A549 (cell line): ENCODE measurements at regions not wholly inside any gene's neighbourhood (a gene's known extent, or its start where the extent isn't known, plus 50 kb on each side); places are given as distances from the start of the nearest gene placed in this dataset.

Experiments used
- ATAC-seq, 2 experiments: fragments of 200-7000 bp in 1 of 2; fragments of >200 bp in 1 of 2; cut with Nextera tagmentation in 1 of 2; cut with Tn5 transposase in 1 of 2; 3 replicates each; pipeline versions ENCODE4 v1.8.0 to v1.9.1; 2018 to 2020; ENCODE audit warnings: mild to moderate bottlenecking in 1 of 2, moderate library complexity in 1 of 2
- CTCF ChIA-PET: fragments of 300-600 bp; sonication (Branson Sonifier 250); formaldehyde crosslinking; extraction: SDS; loops from one replicate; lab custom pipeline; 2021; ENCODE audit warnings: antibody characterized with exemption, inconsistent platforms; lab: Yijun Ruan, JAX
- POLR2A ChIA-PET: fragments of 350-600 bp; formaldehyde crosslinking; extraction: SDS; loops from one replicate; lab custom pipeline; 2021; ENCODE audit warnings: antibody characterized with exemption, inconsistent platforms; lab: Yijun Ruan, JAX
- DNase-seq, 2 experiments: peaks; one replicate each; pipeline versions ENCODE4 v3.0.0 to v3.0.0-alpha.2; 2011 to 2016; ENCODE audit warnings: low read depth in 1 of 2, low spot score in 1 of 2
- FAIRE-seq: peaks from 2 replicates; lab custom pipeline; 2011; peaks lifted over from hg19 to GRCh38; lab: Jason Lieb, UNC
- H3K27ac ChIP-seq, 2 experiments: fragments of >200 bp; sonication (Bioruptor Twin); formaldehyde crosslinking; 3 replicates each; pipeline ENCODE4 v1.5.1; 2016 to 2017
- H3K4me1 ChIP-seq: fragments of >200 bp; sonication (Bioruptor Twin); formaldehyde crosslinking; 3 replicates; pipeline ENCODE4 v1.6.1; 2016
- H3K4me2 ChIP-seq: fragments of >200 bp; sonication (Bioruptor Twin); formaldehyde crosslinking; 3 replicates; pipeline ENCODE4 v1.6.1; 2016
- H3K4me3 ChIP-seq: fragments of >200 bp; sonication (Bioruptor Twin); formaldehyde crosslinking; 3 replicates; pipeline ENCODE4 v1.5.1; 2016
- H3K9me3 ChIP-seq: fragments of >200 bp; sonication (Bioruptor Twin); formaldehyde crosslinking; 3 replicates; pipeline ENCODE4 v1.6.1; 2016
- CBX2 ChIP-seq: fragments of 200-600 bp; sonication (generic); IDR thresholded peaks from 2 replicates; pipeline ENCODE4 v1.6.1; 2016; ENCODE audit warnings: low read depth, mild to moderate bottlenecking, borderline replicate concordance
- CEBPB ChIP-seq, 2 experiments: fragments of >200 bp in 1 of 2; sonication (Bioruptor Twin) in 1 of 2; formaldehyde crosslinking in 1 of 2; IDR thresholded peaks; 2 replicates each; pipeline ENCODE4 v1.6.1; 2012 to 2016
- CHD2 ChIP-seq: fragments of 150-350 bp; IDR thresholded peaks from 2 replicates; pipeline ENCODE4 v1.6.1; 2014; ENCODE audit warnings: low read length; ENCODE audit not compliant: partially characterized antibody
- EHMT2 ChIP-seq: fragments of 200-600 bp; sonication (generic); IDR thresholded peaks from 2 replicates; pipeline ENCODE4 v1.6.1; 2016; ENCODE audit warnings: antibody characterized with exemption, low read depth, mild to moderate bottlenecking, moderate library complexity
- HDAC2 ChIP-seq: fragments of 200-600 bp; sonication (generic); IDR thresholded peaks from 2 replicates; pipeline ENCODE4 v1.6.1; 2016
- HEYL ChIP-seq: fragments of 250-450 bp; sonication (Bioruptor Pico); IDR thresholded peaks from 2 replicates; pipeline ENCODE4 v1.8.0; 2021; ENCODE audit warnings: mild to moderate bottlenecking, moderate library complexity
- HOXB5 ChIP-seq: fragments of 250-450 bp; sonication (Bioruptor Pico); IDR thresholded peaks from 2 replicates; pipeline ENCODE4 v1.5.0; 2020; ENCODE audit warnings: mild to moderate bottlenecking, moderate library complexity
- JUN ChIP-seq, 2 experiments: fragments of >200 bp; sonication (Bioruptor Twin); formaldehyde crosslinking; IDR thresholded peaks; 2 replicates in 1 of 2; 3 replicates in 1 of 2; pipeline ENCODE4 v1.6.1; 2016 to 2017
- MAFK ChIP-seq: fragments of 450-650 bp; IDR thresholded peaks from 2 replicates; pipeline ENCODE4 v1.6.1; 2014; ENCODE audit not compliant: partially characterized antibody
- MYC ChIP-seq: IDR thresholded peaks from 2 replicates; pipeline ENCODE4 v1.6.1; 2012; ENCODE audit warnings: mild to moderate bottlenecking, inconsistent platforms, low read length, improper control_type of control experiment, borderline replicate concordance
- RAD21 ChIP-seq, 2 experiments: fragments of >200 bp in 1 of 2; sonication (Bioruptor Twin) in 1 of 2; formaldehyde crosslinking in 1 of 2; IDR thresholded peaks in 1 of 2; conservative IDR thresholded peaks in 1 of 2; 2 replicates in 1 of 2; 3 replicates in 1 of 2; pipeline ENCODE4 v1.6.1; 2012 to 2018; ENCODE audit warnings: inconsistent platforms in 1 of 2
- SMC3 ChIP-seq: fragments of >200 bp; sonication (Bioruptor Twin); formaldehyde crosslinking; IDR thresholded peaks from 3 replicates; pipeline ENCODE4 v1.6.1; 2018; ENCODE audit warnings: inconsistent platforms
- SREBF2 ChIP-seq: fragments of 450-650 bp; IDR thresholded peaks from 2 replicates; pipeline ENCODE4 v1.6.1; 2014; ENCODE audit warnings: mild to moderate bottlenecking, moderate library complexity
- ZC3H11A ChIP-seq: fragments of 450-650 bp; IDR thresholded peaks from 2 replicates; pipeline ENCODE4 v1.6.1; 2014; ENCODE audit warnings: antibody characterized with exemption, mild to moderate bottlenecking
- ZSCAN20 ChIP-seq: fragments of 250-450 bp; sonication (Bioruptor Pico); IDR thresholded peaks from 2 replicates; pipeline ENCODE4 v1.8.0; 2022; ENCODE audit warnings: mild to moderate bottlenecking, moderate library complexity
- WGBS: methylation state at CpG from one replicate; pipeline ENCODE4 v1.1.6; 2017; ENCODE audit errors: missing lambda C conversion rate; 5-methylcytosine and 5-hydroxymethylcytosine counted together
- TF ChIP-seq, protein P1 (sequence below): fragments of >200 bp; sonication (Bioruptor Twin); formaldehyde crosslinking; IDR thresholded peaks from 3 replicates; pipeline ENCODE4 v1.6.1; 2016
- TF ChIP-seq, protein P2 (sequence below): fragments of 200-600 bp; sonication (generic); IDR thresholded peaks from 2 replicates; pipeline ENCODE4 v1.6.1; 2016; ENCODE audit warnings: antibody characterized with exemption, mild to moderate bottlenecking, moderate library complexity
- TF ChIP-seq, protein P3 (sequence below): IDR thresholded peaks from 2 replicates; pipeline ENCODE4 v1.6.1; 2012

DNA sequence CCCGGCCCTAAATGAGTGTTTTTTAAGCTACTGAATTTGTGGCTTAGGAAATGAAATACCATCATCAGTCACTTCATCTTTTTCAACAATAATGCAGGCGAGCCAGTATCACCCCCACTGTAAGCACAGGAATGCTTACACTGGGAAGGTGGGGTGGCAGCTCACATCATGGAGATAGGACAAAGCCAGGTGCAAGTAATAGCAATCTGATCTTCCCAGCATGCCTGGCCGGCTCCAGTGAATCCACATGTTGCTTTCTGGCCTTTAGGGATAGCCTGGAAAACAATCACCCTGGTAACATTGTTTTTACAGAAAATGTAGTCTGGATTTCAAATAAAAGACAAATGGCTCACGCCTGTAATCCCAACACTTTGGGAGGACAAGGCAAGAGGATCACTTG is 140.9 kb upstream of the SOD1 start:
- no peaks in the 10 kb centered on the region for H3K4me1 ChIP-seq
- POLR2A ChIA-PET, result no interaction called here
- DNase-seq (no peak), FAIRE-seq (no peak), ATAC-seq (no peak)
- H3K27ac ChIP-seq, result no peak overlapping the region
- CTCF ChIA-PET, result no interaction called here
- no peak overlapping the region for H3K4me3 ChIP-seq
- no peak overlapping the region for H3K4me2 ChIP-seq
- WGBS, result 56% methylated on average over 4 of the region's 4 CpGs
- H3K9me3 ChIP-seq, result no peaks in the 10 kb centered on the region
- TF ChIP-seq RAD21 (conservative IDR thresholded peaks at IDR 0.05 in 1 of 2, IDR thresholded peaks at IDR 0.05 in 1 of 2) (no peak), SMC3 (no peak), HEYL (CRISPR knock-in tag) (no peak), CHD2 (no peak), HOXB5 (no peak), HDAC2 (no peak), CBX2 (no peak), JUN (IDR thresholded peaks at IDR 0.05) (no peak), SREBF2 (no peak), EHMT2 (no peak), MAFK (no peak), MYC (no peak), ZSCAN20 (CRISPR knock-in tag) (no peak)
- TF ChIP-seq, protein P1, sequence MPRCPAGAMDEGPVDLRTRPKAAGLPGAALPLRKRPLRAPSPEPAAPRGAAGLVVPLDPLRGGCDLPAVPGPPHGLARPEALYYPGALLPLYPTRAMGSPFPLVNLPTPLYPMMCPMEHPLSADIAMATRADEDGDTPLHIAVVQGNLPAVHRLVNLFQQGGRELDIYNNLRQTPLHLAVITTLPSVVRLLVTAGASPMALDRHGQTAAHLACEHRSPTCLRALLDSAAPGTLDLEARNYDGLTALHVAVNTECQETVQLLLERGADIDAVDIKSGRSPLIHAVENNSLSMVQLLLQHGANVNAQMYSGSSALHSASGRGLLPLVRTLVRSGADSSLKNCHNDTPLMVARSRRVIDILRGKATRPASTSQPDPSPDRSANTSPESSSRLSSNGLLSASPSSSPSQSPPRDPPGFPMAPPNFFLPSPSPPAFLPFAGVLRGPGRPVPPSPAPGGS, result no peak
- TF ChIP-seq, protein P2, sequence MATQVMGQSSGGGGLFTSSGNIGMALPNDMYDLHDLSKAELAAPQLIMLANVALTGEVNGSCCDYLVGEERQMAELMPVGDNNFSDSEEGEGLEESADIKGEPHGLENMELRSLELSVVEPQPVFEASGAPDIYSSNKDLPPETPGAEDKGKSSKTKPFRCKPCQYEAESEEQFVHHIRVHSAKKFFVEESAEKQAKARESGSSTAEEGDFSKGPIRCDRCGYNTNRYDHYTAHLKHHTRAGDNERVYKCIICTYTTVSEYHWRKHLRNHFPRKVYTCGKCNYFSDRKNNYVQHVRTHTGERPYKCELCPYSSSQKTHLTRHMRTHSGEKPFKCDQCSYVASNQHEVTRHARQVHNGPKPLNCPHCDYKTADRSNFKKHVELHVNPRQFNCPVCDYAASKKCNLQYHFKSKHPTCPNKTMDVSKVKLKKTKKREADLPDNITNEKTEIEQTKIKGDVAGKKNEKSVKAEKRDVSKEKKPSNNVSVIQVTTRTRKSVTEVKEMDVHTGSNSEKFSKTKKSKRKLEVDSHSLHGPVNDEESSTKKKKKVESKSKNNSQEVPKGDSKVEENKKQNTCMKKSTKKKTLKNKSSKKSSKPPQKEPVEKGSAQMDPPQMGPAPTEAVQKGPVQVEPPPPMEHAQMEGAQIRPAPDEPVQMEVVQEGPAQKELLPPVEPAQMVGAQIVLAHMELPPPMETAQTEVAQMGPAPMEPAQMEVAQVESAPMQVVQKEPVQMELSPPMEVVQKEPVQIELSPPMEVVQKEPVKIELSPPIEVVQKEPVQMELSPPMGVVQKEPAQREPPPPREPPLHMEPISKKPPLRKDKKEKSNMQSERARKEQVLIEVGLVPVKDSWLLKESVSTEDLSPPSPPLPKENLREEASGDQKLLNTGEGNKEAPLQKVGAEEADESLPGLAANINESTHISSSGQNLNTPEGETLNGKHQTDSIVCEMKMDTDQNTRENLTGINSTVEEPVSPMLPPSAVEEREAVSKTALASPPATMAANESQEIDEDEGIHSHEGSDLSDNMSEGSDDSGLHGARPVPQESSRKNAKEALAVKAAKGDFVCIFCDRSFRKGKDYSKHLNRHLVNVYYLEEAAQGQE, result no peak
- TF ChIP-seq, protein P3, sequence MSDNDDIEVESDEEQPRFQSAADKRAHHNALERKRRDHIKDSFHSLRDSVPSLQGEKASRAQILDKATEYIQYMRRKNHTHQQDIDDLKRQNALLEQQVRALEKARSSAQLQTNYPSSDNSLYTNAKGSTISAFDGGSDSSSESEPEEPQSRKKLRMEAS, result no peak

DNA sequence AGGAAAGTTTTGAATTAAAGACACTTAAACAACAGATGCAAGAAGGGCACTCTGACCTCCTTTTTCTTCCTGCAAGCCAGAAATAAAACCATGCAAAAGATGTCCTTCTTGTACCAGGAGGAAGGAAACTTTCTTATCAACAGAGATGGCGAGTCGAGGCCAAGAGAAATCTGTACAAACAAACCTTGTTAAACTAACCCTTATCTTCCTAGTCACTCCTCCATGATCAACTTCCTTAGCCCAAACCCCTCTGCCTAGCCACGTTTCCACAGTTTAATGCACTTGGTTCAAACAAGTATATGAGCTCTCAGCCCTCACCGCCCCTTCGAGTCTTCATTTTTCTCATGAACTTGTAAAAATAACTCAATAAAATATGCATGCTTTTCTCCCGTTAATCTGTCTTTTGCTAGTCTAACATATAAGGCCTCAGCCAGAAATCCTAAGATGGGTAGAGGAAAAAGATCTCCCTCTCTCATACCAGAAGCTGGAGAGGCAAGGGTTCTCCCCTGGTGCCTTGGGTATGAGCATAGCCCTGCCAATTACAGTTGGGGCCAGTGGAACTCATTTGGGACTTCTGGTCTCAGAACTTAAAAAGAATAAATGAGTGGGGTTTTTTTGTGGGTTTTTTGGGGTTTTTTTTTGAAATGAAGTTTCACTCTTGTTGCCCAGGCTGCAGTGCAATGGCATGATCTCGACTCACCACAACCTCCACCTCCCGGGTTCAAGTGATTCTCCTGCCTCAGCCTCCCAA is 141.7 kb upstream of the SOD1 start:
- Histone ChIP-seq H3K4me1 (no peaks in the 10 kb centered on the region), H3K27ac (no peak overlapping the region), H3K4me3 (no peak overlapping the region), H3K4me2 (no peak overlapping the region), H3K9me3 (no peaks in the 10 kb centered on the region)
- DNase-seq (no peak), FAIRE-seq (no peak)
- 59% methylated on average over 8 of the region's 8 CpGs for WGBS
- CTCF ChIA-PET, result interaction anchor here (0.7 to 1.0 kb wide), 2 partner anchors 149 to 170 kb away, joined by 3 read pairs; no protein-coding TSS in a partner anchor
- TF ChIP-seq CEBPB (IDR thresholded peaks at IDR 0.05) (no peak), ZC3H11A (no peak)
- TF ChIP-seq, all 56 proteins: peak for 0
- POLR2A ChIA-PET, result no interaction called here
- ATAC-seq, result no peak

GRCh38 chr21:31515253-31515652 is 144.2 kb upstream of the SOD1 start:
- no peak for FAIRE-seq
- H3K4me2 ChIP-seq, result no peak overlapping the region
- ATAC-seq, result no peak
- no peaks in the 10 kb centered on the region for H3K9me3 ChIP-seq
- no peak overlapping the region for H3K4me3 ChIP-seq
- 0% methylated on average over 2 of the region's 2 CpGs for WGBS
- TF ChIP-seq, protein P3, result no peak
- ChIA-PET POLR2A (no interaction called here), CTCF (interaction anchor here (1.0 kb wide), 1 partner anchor 21 kb away, joined by 3 read pairs; no protein-coding TSS in a partner anchor)
- no peaks in the 10 kb centered on the region for H3K4me1 ChIP-seq
- no peak for DNase-seq
- H3K27ac ChIP-seq, result no peak overlapping the region
